HG03064 (cell line): ENCODE measurements at regions not wholly inside any gene's neighbourhood (a gene's known extent, or its start where the extent isn't known, plus 50 kb on each side); places are given as distances from the start of the nearest gene placed in this dataset.

ENCODE experiments used
- ATAC-seq: cut with Tn5 transposase; IDR thresholded peaks from one replicate; pipeline ENCODE4 v1.9.1; 2021; ENCODE audit warnings: low read depth; ENCODE audit not compliant: unreplicated experiment

GRCh38 chr2:129113776-129114175 is 795.1 kb upstream of the HS6ST1 start:
- no peak for ATAC-seq

- ATAC-seq = no peak
Measured at GRCh38 chr2:129117434-129117833, 798.8 kb upstream of the HS6ST1 start.

- no peak for ATAC-seq
Measured at GRCh38 chr2:129118296-129118695, 799.6 kb upstream of the HS6ST1 start.

GRCh38 chr2:129129087-129129486 is 810.4 kb upstream of the HS6ST1 start:
- no peak for ATAC-seq

- ATAC-seq = no peak
Measured at GRCh38 chr2:129133692-129134641, 815.3 kb upstream of the HS6ST1 start.

- ATAC-seq = no peak
Measured at GRCh38 chr2:129135017-129135416, 816.3 kb upstream of the HS6ST1 start.

- no peak for ATAC-seq
Measured at GRCh38 chr2:129139380-129139779, 820.7 kb upstream of the HS6ST1 start.

DNA sequence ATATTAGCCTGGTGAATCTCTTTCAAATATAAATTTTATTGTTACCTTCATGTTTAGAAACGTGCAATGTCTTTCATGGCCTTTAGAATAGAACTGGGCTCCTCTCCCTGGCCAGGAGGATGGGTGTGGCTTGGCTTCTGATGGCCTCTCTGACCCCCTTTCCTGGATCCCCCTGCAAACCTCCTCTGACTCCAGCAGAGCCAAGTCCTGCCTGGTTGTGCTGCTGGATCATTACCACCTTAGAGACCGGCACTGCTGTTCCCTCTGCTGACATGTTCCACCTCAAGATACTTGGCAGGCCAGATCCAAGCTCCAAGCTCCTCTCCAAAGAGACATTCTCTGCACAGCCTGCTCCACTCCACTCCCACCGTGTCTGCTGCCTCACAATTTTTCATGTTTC is 823.8 kb upstream of the HS6ST1 start:
- no peak for ATAC-seq

DNA sequence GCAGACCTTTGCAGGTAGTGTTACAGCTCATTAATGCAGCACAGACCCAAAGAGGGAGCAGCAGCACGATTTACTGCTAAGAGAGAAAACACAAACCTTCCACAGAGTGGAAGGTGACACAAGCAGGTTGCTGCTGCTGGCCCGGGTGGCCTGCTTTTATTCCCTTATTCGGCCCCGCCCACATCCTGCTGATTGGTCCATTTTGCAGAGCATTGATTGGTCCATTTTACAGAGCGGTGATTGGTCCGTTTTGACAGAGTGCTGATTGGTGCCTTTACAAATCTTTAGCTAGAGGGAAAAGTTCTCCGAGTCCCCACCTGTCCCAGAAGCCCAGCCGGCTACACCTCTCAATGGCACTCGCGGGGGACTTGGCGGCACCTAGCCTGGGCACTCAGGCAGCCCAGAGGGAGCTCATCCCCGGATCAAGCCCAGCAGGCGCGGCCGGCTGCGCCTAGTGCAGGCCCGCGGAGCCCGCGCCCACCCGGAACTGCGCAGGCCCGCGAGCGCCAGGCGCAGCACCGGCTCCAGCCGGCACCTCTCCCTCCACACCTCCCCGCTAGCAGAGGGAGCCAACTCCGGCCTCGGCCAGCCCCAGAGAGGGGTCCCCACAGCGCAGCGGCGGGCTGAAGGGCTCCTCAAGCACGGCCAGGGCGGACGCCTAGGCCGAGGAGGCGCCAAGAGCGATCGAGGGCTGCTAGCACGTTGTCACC is 825.6 kb upstream of the HS6ST1 start:
- no peak for ATAC-seq

- no peak for ATAC-seq
Measured at GRCh38 chr2:129152514-129152913, 827.0 kb upstream of the RAB6C start.

DNA sequence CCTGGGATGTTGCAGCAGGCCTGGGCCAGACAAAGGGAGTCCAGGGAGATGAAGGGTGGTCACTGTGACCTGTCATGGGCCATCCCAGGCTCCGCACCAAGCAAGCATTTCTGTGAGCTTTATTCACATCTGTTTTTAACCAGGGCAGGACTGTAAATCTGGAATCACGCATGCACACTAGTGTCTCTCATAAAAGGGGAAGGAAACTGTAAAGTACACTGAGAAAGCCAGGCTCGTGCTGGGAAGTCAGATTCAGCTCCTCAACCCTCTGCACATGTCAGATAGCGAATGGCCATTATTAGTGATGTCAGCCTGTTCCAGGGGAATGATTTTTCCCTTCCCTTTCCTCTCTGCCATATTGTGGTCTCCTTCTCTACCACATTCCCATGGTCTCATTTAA is 818.6 kb upstream of the RAB6C start:
- ATAC-seq = no peak

DNA sequence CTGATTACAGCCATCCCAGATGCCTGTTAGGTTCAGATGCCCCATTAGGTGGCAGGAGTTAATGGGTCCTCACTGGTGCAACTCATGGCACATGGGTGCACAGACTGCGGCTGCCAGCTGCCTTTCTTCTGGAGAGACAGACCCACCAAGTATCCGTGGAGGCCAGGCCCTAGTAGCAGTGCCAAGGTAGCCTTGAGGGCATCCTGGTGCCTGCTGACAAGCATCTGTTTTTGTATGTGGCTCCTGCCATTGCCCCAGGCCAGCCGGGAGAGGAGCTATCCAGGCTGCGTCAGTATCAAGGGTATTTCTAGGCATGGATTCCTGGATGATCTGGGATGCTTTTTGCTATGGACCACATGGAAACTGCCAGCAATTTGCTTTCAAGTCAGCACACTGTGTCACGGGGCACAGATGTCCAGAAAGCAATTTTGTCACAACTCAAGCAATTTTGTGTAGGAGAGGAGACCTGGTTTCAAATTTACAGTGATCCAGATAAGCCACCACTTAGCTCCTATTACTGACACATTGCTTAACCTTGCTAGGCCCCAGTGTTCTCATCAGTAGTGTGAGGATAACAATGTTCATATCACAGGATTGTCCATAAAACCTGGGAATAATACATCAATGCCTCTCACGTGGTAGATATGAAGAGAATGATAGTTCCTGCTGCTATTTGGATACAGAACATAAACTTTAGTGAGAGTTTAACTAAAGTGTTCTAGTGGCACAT is 815.1 kb upstream of the RAB6C start:
- no peak for ATAC-seq

DNA sequence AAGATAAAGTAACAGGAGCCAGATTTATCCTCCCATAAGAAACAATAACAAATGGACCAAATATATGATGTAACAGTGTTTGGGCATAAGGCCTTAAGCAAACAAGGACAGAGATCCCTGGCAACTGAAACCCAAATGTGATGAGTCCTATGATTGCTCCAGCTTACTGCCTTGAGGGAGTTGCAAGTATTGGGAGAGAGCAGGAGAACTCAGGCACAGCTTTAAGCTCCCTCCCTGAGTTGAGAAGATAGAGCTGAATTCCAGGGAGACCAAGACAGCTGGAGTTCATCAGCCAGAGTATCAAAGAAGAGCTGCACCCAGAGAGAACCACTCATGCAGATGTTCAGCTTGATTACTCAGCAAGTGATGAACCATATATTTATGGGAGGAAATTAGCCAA is 814.5 kb upstream of the RAB6C start:
- no peak for ATAC-seq

GRCh38 chr2:129167456-129167855 is 812.0 kb upstream of the RAB6C start:
- ATAC-seq = no peak

GRCh38 chr2:129170570-129170969 is 808.9 kb upstream of the RAB6C start:
- ATAC-seq = no peak

- ATAC-seq = no peak
Measured at GRCh38 chr2:129174143-129174542, 805.3 kb upstream of the RAB6C start.

GRCh38 chr2:129175051-129175450 is 804.4 kb upstream of the RAB6C start:
- no peak for ATAC-seq

- no peak for ATAC-seq
Measured at GRCh38 chr2:129176375-129176774, 803.1 kb upstream of the RAB6C start.

DNA sequence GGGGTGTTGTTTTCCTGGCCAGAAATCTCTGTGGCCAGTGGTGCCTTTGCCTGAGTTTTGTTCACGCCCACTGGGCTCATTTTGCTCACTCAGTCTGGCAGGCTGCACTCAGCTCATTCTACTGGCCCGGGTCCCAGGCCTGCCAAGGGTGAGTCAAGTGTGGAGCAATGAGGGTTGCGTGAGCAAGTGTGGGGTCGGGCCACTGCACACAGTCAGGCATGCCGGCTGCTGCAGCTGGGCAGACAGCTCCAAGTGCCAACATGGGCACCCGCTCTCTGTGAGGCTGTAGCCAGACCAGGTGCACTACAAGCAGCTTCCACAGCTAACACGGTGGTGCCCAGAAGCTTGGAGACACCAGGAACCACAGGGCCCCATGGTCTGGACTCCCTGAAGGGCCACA is 801.1 kb upstream of the RAB6C start:
- ATAC-seq = no peak

GRCh38 chr2:129179199-129179598 is 800.3 kb upstream of the RAB6C start:
- no peak for ATAC-seq

DNA sequence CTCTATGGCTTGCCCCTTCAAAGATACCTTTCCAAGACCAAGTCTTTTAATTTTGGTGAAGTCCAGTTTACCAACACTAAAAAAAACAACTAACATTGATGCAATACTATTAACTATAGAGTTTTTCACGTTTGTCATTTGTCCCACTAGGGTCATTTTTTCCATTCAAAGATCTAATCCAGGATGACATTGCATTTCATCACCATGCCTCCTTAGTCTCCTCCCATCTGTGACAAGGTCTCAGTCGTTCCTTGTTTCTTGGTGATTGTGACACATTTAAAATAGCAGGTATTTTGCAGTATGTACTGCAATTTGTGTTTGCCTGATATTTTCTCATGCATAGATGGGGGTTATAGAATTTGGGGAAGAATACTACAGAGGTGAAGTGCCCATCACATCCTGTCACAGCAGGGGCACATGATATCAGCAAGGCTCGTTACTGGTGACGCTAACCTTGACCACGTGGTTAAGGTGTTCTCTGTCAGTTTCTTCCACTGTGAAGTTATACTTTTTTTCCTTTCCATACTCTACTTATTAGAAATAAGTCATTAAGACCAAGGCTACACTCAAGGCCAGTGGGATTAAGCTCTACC is 799.2 kb upstream of the RAB6C start:
- ATAC-seq = no peak
